HG03196 (cell line): ENCODE measurements at regions not wholly inside any gene's neighbourhood (a gene's known extent, or its start where the extent isn't known, plus 50 kb on each side); places are given as distances from the start of the nearest gene placed in this dataset.
"Not testable (repeated sequence)": the region's sequence is repeated elsewhere in the genome, so short reads cannot be mapped to it uniquely, and the experiment has no call there.

Source experiments
- ATAC-seq: cut with Tn5 transposase; IDR thresholded peaks from one replicate; pipeline ENCODE4 v1.9.1; 2021; ENCODE audit not compliant: unreplicated experiment

- ATAC-seq = no peak
These were observed 59.9 kb downstream of the MINAR1 start for GRCh38 chr15:79492065-79492464.

DNA sequence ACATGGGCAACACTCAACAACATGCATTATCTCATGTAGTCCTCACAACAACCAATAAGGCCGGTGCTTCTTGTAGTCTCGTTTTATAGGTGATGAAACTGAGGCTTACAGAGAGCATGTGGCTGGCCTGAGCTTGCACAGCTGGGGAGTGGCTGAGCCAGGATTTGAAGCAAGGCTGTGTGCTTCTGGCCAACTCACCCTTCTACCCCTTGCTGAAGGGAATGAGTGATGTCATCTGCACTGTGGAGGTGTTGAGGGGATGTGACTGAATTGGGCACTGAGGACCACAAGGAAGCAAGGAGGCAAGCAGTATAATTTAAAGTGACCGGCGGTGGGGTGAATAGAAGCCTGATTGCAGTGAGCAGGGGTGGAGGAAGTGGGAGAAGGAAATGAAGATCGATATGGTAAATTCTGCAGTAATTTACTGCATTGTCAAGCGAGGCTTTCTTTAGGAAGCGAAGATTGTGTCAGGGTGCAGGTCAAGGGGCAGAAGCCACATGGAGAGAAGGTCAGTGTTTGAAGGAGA, 62.3 kb downstream of the MINAR1 start:
- ATAC-seq = no peak

GRCh38 chr15:79494963-79495755, 63.0 kb downstream of the MINAR1 start:
- no peak for ATAC-seq

GRCh38 chr15:79495775-79496174, 63.6 kb downstream of the MINAR1 start:
- ATAC-seq = no peak

GRCh38 chr15:79496838-79497237, 64.7 kb downstream of the MINAR1 start:
- no peak for ATAC-seq

- no peak for ATAC-seq
These were observed 69.0 kb downstream of the MINAR1 start for GRCh38 chr15:79501086-79501485.

DNA sequence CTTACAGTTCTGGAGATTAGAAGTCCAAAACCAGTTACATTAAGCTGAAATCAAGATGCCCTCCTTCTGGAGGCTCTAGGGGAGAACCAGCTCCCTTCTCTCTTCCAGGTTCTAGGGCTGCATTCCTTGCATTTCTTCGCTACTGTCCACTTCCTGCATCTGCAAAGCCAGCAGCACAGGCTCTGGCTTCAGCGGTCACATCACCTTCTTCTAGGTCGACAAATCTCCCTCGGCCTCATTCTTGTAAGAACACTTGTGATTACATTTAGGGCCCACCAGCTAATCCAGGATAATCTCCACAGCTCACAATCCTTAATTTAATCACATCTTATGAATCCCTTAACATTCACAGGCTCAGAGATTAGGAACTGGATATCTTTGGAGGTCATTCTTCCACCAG, 73.8 kb downstream of the MINAR1 start:
- ATAC-seq = no peak

- not testable (repeated sequence) for ATAC-seq
These were observed 80.7 kb downstream of the MINAR1 start for GRCh38 chr15:79512844-79513243.

DNA sequence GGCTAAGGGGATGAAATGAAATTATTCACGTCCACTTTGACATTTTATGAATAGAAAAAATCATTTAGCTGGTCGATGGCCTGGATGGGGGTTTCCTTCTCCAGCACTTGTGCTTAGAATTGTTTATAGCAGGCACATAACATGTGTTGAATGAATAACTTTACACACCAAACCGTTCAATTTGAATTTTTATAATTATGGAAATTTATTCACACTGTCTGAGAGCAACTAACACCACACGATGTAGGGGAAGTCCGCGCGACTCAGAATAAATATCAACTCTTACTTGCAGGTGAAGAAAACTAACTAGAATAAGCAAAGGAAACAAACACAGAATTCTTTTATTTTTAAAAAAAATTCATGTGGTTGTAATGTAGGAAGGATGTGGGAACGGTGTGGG, 81.3 kb downstream of the MINAR1 start:
- ATAC-seq = no peak

DNA sequence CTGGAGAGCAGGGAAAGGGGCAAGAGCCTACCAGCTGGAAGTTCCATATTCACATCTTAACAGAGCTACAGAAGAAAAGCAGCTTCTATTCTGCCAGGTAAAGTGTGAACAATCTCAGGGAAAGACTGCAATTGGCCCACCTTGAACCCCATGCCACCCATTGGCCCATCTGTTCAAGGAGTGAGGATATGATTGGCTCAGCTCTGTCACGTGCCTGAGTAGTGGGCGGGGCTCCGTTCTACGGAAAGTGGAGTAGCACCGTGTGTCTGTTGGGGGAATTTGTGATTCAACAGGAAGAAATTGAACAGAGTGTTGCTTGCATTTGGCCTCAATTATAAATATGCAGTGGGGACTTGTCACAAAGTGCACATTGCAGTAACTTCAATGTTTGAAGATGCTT, 81.8 kb downstream of the MINAR1 start:
- ATAC-seq = no peak

DNA sequence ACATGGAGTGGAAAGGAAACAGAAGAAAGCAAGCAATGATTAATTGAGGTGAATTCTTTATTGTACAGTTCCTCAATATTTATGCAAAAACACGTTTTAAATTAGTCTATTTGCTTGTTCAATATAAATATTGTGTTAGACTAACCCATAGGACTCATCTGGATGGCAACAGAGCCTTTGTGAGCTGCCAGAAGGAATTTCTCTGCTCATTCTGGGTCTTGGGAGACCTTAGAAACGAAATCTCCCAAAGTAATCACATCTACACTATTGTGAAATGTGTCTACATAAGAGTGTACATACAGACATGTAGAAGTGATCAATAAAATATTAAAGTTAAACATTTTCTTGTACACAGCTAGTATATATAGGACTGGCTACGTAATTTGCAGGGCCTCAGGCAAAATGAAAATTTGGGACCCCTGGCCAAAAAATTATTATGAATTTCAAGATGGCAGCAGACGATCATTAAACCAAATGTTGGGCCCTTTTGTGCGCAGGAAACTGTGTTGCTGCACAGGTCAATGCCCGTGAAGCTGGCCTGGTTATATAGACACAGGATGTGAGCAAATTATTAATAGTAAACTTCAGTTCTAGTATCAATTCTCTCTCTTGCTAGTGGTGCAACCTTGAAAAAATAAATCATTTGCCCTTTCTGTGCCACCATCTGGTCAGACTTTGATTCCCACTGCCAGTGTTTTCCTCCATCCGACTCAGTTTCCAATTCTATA, 83.3 kb downstream of the MINAR1 start:
- ATAC-seq = no peak

- ATAC-seq = no peak
These were observed 84.0 kb downstream of the MINAR1 start for GRCh38 chr15:79516155-79516554.

- no peak for ATAC-seq
These were observed 84.5 kb downstream of the MINAR1 start for GRCh38 chr15:79516646-79517045.

- no peak for ATAC-seq
These were observed 87.5 kb downstream of the MINAR1 start for GRCh38 chr15:79519628-79520027.

GRCh38 chr15:79520654-79521053, 88.5 kb downstream of the MINAR1 start:
- ATAC-seq = no peak

GRCh38 chr15:79522656-79523055, 90.5 kb downstream of the MINAR1 start:
- ATAC-seq = no peak

- ATAC-seq = no peak
These were observed 91.1 kb downstream of the MINAR1 start for GRCh38 chr15:79523266-79523665.

- ATAC-seq = no peak
These were observed 92.4 kb downstream of the MINAR1 start for GRCh38 chr15:79524531-79524930.

DNA sequence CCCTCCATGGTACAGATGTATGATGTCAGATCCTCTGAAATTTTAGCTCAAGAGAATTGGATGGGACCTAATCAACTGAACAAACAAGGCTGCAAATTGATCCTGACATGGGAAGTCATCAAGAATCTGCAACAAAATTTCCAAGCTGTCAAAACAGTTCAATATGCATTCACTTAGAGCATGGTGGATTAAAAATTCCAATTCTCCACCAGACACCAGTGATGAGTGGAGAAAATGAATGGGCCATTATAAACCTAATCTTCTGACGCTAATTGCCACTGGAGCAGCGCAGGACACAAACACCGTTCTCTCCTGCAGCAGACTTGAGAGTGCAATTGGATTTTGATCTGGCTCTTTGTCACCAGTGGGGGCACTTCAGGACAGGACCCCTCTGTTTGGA, 94.2 kb downstream of the MINAR1 start:
- no peak for ATAC-seq

DNA sequence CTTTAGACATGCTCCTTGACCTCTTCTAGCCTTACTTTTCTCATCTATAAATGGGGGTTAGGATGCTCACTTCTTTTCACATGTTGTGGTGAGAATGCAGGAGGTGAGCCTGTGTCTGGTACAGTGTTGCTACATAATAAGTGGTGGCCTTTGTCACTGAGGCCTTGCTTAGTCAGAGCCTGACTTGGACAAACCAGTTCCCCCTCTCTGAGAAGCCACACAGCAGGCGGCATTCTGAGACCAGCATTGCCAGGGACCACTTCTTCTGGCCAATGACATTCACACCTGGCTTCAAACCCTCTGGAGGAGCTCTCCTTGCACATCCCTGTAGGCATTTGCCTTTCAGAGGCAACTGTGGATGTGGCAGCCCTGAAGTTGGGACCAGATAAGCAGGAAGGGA, 95.7 kb downstream of the MINAR1 start:
- no peak for ATAC-seq

DNA sequence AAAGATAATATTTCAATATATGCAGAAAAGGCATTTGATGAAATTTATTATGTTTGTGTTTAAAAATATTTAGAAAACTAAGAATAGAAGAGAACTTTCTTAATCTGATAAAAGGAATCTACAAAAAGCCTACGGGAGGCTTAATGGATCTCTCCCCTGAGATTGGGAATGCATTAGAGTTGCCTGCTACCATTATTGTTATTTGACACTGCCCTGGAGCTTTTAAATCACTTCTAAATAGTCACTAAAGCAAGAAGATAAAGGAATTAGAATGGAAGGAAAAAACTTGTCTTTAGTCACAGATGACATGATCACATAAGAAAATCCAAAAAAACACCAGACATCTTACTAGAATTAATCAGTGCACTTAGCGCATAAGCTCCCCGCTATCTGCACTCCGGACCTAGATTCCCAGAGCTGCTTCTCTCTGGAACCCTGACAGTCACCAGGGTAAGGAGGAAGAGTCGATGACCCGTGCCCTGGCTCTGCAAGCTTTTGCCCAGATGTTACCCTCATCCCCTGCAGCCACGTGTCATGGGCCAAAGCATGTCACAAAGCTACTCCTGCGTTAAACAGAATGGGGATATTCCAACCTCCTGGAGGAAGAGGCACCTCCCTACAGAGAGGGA, 97.1 kb downstream of the MINAR1 start:
- no peak for ATAC-seq

- ATAC-seq = no peak
These were observed 103.4 kb downstream of the MINAR1 start for GRCh38 chr15:79535536-79535935.
